A549 (cell line): ENCODE measurements at regions not wholly inside any gene's neighbourhood (a gene's known extent, or its start where the extent isn't known, plus 50 kb on each side); places are given as distances from the start of the nearest gene placed in this dataset.

ENCODE experiments used
- CBX2 ChIP-seq: fragments of 200-600 bp; sonication (generic); IDR thresholded peaks from 2 replicates; pipeline ENCODE4 v1.6.1; 2016; ENCODE audit warnings: low read depth, mild to moderate bottlenecking, borderline replicate concordance
- CEBPB ChIP-seq, 2 experiments: fragments of >200 bp in 1 of 2; sonication (Bioruptor Twin) in 1 of 2; formaldehyde crosslinking in 1 of 2; IDR thresholded peaks; 2 replicates each; pipeline ENCODE4 v1.6.1; 2012 to 2016
- JUN ChIP-seq, 2 experiments: fragments of >200 bp; sonication (Bioruptor Twin); formaldehyde crosslinking; IDR thresholded peaks; 2 replicates in 1 of 2; 3 replicates in 1 of 2; pipeline ENCODE4 v1.6.1; 2016 to 2017
- POLR2A ChIP-seq: IDR thresholded peaks from 2 replicates; pipeline ENCODE4 v1.6.1; 2012; ENCODE audit warnings: mild to moderate bottlenecking, low read length
- RAD21 ChIP-seq, 2 experiments: fragments of >200 bp in 1 of 2; sonication (Bioruptor Twin) in 1 of 2; formaldehyde crosslinking in 1 of 2; IDR thresholded peaks in 1 of 2; conservative IDR thresholded peaks in 1 of 2; 2 replicates in 1 of 2; 3 replicates in 1 of 2; pipeline ENCODE4 v1.6.1; 2012 to 2018; ENCODE audit warnings: inconsistent platforms in 1 of 2
- SMC3 ChIP-seq: fragments of >200 bp; sonication (Bioruptor Twin); formaldehyde crosslinking; IDR thresholded peaks from 3 replicates; pipeline ENCODE4 v1.6.1; 2018; ENCODE audit warnings: inconsistent platforms
- TF ChIP-seq, protein P1 (sequence below): fragments of 200-600 bp; sonication (generic); IDR thresholded peaks from 2 replicates; pipeline ENCODE4 v1.6.1; 2016; ENCODE audit warnings: antibody characterized with exemption, mild to moderate bottlenecking, moderate library complexity

DNA sequence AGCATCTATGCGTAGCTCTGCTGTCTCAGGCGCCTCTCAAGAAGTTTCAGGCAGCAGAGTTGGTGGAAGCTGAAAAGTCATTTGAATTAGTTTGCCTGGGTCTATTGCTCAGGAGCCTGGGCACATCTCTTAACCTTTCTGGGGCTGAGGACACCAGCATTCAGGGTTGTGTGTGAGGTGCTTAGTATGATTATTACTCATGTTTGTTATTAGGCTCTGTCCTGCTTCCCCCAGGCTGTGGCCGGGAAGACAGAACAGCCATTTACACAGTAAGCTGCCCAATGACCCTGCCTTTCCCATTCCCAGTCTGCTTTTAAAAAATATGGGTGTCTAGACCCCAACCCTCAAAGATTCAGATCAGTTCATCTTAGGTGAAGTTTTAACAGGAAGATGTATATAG is 53.9 kb upstream of the CACNA1E start:
- TF ChIP-seq POLR2A (no peak), SMC3 (no peak), CBX2 (no peak), CEBPB (IDR thresholded peaks at IDR 0.05) (no peak), RAD21 (conservative IDR thresholded peaks at IDR 0.05 in 1 of 2, IDR thresholded peaks at IDR 0.05 in 1 of 2) (no peak), JUN (IDR thresholded peaks at IDR 0.05) (no peak)
- TF ChIP-seq, protein P1, sequence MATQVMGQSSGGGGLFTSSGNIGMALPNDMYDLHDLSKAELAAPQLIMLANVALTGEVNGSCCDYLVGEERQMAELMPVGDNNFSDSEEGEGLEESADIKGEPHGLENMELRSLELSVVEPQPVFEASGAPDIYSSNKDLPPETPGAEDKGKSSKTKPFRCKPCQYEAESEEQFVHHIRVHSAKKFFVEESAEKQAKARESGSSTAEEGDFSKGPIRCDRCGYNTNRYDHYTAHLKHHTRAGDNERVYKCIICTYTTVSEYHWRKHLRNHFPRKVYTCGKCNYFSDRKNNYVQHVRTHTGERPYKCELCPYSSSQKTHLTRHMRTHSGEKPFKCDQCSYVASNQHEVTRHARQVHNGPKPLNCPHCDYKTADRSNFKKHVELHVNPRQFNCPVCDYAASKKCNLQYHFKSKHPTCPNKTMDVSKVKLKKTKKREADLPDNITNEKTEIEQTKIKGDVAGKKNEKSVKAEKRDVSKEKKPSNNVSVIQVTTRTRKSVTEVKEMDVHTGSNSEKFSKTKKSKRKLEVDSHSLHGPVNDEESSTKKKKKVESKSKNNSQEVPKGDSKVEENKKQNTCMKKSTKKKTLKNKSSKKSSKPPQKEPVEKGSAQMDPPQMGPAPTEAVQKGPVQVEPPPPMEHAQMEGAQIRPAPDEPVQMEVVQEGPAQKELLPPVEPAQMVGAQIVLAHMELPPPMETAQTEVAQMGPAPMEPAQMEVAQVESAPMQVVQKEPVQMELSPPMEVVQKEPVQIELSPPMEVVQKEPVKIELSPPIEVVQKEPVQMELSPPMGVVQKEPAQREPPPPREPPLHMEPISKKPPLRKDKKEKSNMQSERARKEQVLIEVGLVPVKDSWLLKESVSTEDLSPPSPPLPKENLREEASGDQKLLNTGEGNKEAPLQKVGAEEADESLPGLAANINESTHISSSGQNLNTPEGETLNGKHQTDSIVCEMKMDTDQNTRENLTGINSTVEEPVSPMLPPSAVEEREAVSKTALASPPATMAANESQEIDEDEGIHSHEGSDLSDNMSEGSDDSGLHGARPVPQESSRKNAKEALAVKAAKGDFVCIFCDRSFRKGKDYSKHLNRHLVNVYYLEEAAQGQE = no peak
